ENCODE measurements at regions not wholly inside any gene's neighbourhood (a gene's known extent, or its start where the extent isn't known, plus 50 kb on each side); places are given as distances from the start of the nearest gene placed in this dataset.
A peak's percentile ranks its signal among the peaks of the same experiment; 100 is the strongest.
"Not testable (repeated sequence)": the region's sequence is repeated elsewhere in the genome, so short reads cannot be mapped to it uniquely, and the experiment has no call there.

GRCh38 chr13:76596216-76596615 is 290.0 kb downstream of the KCTD12 start:
- no peak for DNase-seq

GRCh38 chr13:76594435-76594834 is 291.8 kb downstream of the KCTD12 start:
- no peak for DNase-seq

GRCh38 chr13:76586842-76587241 is 299.4 kb downstream of the KCTD12 start:
- no peak for DNase-seq

- no peak for DNase-seq
These were observed 306.5 kb downstream of the KCTD12 start for GRCh38 chr13:76579701-76580100.

- DNase-seq = not testable (repeated sequence)
These were observed 310.6 kb downstream of the KCTD12 start for GRCh38 chr13:76575634-76576033.

GRCh38 chr13:76570510-76570971 is 315.7 kb downstream of the KCTD12 start:
- DNase-seq = no peak

GRCh38 chr13:76556627-76557026 is 329.6 kb downstream of the KCTD12 start:
- no peak for DNase-seq

GRCh38 chr13:76552807-76553206 is 333.4 kb downstream of the KCTD12 start:
- DNase-seq = no peak

- no peak for DNase-seq
These were observed 334.0 kb downstream of the KCTD12 start for GRCh38 chr13:76552041-76552772.

GRCh38 chr13:76542176-76542575 is 344.0 kb downstream of the KCTD12 start:
- no peak for DNase-seq

GRCh38 chr13:76538004-76538403 is 348.2 kb downstream of the KCTD12 start:
- DNase-seq = no peak

- DNase-seq = no peak
These were observed 353.0 kb downstream of the KCTD12 start for GRCh38 chr13:76533251-76533650.

- no peak for DNase-seq
These were observed 359.2 kb downstream of the KCTD12 start for GRCh38 chr13:76527041-76527440.

GRCh38 chr13:76523740-76524340 is 362.4 kb downstream of the KCTD12 start:
- DNase-seq = no peak

- no peak for DNase-seq
These were observed 364.0 kb downstream of the KCTD12 start for GRCh38 chr13:76522083-76522755.

GRCh38 chr13:76519685-76520084 is 366.5 kb downstream of the KCTD12 start:
- no peak for DNase-seq

- DNase-seq = no peak
These were observed 369.6 kb downstream of the KCTD12 start for GRCh38 chr13:76516586-76516985.

GRCh38 chr13:76516013-76516412 is 370.2 kb downstream of the KCTD12 start:
- DNase-seq = no peak

- DNase-seq = peak; percentile 69
These were observed 373.5 kb downstream of the KCTD12 start for GRCh38 chr13:76512721-76513145.

GRCh38 chr13:76505437-76505836 is 380.8 kb downstream of the KCTD12 start:
- DNase-seq = no peak

GRCh38 chr13:76503766-76504165 is 382.4 kb downstream of the KCTD12 start:
- DNase-seq = peak; percentile 78

GRCh38 chr13:76503291-76503690 is 382.9 kb downstream of the KCTD12 start:
- no peak for DNase-seq

GRCh38 chr13:76500894-76501293 is 385.3 kb downstream of the KCTD12 start:
- no peak for DNase-seq

- no peak for DNase-seq
These were observed 386.3 kb downstream of the KCTD12 start for GRCh38 chr13:76499891-76500290.
